Kidney capillary endothelial cell (primary cell): ENCODE measurements at regions not wholly inside any gene's neighbourhood (a gene's known extent, or its start where the extent isn't known, plus 50 kb on each side); places are given as distances from the start of the nearest gene placed in this dataset.
"Not testable (repeated sequence)": the region's sequence is repeated elsewhere in the genome, so short reads cannot be mapped to it uniquely, and the experiment has no call there.

Experiments
- DNase-seq: peaks from one replicate; pipeline ENCODE4 v3.0.0-alpha.2; 2018; ENCODE audit warnings: low spot score

DNA sequence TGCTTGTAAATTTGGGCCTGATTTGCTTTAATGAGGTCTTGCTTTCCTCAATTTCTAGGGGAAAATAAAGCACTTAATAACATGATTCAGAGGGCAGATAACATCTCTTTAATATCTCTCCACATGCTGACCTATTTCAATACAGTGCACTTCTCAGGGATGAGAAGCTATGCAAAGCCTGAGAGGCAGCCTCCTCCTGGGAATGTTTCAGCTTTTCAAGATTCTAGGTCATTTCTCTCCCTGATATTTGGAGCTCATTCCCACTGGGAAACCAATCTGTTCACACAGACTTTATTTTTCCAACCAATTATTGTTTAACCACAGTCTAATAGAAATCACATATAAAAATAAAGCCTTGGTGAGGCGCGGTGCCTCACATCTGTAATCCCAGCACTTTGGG, 67.0 kb upstream of the LSAMP start:
- DNase-seq: no peak

DNA sequence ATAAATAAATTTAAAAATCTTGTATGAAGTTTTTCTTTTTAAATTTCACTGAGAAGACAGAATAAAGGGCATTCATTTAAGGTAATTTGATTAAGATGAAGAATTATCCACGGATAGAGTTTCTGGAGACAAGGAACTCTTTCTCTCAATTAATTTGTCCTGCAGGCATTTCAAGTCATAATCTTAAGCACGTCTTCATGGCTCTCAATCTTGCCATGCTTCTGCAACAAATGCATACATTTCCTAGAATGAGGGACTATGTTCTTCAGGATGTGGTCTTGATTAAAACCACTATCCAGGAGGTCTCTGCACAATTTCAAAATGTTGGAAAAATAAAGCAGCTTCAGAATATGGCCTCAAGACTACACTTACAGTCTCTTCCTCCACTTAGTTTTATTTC, 67.6 kb upstream of the LSAMP start:
- no peak for DNase-seq

DNA sequence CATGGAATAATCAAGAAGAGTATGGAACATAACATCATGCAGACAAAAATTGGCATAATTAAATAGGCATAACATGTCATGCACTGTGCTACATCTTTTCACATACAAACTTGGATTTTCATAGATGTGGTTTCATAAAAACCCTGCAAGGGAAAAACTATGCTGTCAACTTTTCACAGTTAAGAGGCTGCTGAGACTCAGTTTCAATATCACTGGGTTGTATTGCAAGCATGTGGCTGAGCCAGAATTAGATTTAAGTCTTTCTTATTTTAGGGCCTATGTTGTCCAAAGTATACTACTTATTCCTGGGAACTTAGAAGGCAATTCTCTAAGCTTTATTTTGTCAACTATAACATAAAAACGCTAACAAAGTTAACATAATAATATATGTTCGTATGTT, 70.7 kb upstream of the LSAMP start:
- DNase-seq: no peak

DNA sequence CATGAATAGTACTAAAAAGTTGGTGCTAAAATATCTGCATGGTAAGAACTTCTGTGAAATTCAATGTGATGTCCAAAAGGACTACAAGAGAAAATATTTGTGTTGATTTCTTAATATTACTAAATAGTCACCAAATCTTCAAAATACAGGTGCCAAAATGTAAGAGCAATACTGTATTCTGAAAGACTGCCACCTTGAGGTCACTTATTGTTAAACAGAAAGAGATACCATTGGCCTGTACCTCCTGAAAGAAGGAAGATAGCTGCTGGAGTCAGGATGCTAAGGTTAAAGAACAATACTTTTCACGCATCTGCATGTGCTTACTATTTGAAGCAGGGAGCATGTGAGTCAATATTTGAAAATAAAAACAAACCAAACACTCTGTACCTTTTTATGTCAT, 72.0 kb upstream of the LSAMP start:
- peak; percentile 5 for DNase-seq

DNA sequence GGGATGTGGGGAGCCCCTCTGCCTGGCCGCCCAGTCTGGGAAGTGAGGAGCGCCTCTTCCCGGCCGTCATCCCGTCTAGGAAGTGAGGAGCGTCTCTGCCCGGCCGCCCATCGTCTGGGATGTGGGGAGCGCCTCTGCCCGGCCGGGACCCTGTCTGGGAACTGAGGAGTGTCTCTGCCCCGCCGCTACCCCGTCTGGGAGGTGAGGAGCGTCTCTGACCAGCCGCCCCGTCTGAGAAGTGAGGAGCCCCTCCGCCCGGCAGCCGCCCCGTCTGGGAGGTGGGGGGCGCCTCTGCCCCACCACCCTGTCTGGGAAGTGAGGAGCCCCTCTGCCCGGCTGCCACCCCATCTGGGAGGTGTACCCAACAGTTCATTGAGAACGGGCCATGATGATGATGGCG, 73.8 kb upstream of the LSAMP start:
- not testable (repeated sequence) for DNase-seq

DNA sequence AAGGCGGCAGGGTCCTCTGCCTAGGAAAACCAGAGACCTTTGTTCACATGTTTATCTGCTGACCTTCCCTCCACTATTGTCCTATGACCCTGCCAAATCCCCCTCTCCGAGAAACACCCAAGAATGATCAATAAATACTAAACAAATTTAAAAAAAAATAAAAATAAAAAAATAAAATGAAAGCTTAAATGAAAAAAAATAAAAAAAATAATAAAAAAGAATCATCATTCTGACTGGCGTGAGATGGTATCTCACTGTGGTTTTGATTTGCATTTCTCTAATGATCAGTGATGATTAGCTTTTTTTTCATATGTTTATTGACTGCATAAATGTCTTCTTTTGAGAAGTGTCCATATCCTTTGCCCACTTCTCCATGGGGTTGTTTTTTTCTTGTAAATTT, 74.5 kb upstream of the LSAMP start:
- DNase-seq: not testable (repeated sequence)

DNA sequence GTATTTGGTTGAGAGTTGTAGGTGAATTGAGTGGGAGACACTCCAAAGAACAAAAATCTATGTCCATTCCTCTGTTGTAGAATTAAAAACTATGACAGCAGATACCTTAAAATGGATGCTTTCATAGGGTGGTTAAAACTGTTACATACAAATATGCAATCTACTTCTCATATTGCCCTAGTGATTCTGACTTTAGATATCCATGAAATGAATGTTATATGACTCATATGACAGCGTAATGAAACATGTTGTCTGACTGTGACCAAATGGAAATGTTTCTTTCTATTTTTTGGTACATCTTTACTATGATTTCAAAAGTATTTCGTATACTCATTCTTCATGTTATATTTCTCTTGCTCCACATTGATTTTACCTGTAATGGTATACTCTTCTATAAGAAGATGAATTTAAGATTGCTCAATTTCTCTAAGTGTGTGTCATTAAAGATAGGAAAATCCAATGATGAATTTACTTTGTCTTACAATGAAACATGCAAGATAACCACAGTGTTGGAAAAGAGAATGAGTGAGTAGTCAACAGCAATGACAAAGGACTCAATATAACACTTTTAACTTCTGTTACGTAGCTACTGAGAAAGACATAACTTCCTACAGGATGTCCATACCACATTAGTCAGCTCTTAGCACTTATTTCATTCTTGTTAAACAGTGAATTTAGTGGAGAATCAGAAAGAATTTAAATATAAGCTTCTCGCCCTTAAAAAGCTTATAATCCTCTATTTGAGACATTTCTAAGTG, 79.3 kb upstream of the LSAMP start:
- DNase-seq: no peak

DNA sequence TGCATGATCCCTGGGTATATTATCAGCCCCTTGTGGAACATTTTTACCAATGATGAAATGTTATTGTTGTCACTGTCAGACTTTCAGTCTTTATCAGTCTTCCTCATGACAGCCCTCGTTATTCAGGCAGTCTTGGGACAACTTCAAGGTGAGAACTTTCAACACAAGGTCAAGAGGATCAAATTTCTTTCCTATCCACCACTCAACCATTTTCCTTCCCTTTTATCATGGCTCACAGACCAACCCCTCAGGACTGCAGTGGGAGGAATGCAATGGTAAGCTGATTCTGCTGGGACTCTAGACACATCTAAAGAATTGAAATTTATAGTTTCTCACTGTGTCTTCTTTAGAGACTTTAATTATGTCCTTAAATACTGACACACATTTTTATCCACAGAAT, 107.0 kb upstream of the LSAMP start:
- no peak for DNase-seq

DNA sequence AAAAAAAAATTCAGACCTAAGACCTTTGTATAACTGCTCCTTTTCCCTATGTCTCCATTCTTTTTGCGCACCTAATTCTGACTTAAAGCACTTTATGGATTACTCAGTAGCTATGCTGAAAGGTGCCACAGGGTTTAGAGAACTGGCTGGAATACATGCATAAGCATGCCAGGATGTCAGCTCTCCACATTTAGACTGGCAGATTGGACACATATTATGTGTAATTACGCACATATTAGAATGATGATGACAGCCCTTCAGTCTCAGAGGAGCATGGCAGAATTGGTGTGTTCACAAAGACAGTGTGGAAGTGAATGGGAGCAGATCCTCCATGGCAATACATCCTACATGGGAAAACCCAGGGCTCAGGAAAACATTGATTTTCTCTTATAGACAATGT, 108.1 kb upstream of the LSAMP start:
- DNase-seq: no peak

DNA sequence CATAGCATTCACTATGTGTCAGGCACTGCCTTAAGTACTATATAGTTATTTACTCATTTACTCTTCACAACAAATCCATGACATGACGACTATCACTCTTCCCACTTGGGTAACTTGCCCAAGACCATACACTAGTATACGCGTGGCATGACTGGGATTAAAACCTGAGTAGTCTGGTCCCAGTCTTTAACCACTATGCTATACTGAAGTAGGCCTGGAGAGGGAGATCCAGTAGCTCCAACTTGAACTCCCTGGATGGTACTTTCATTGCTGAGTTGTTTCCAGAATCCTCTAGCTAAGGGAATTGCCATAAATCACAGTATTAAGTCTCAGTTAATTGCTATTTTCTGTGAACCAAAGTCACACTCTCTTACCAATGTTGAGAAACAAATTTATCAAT, 116.2 kb upstream of the LSAMP start:
- DNase-seq: no peak

DNA sequence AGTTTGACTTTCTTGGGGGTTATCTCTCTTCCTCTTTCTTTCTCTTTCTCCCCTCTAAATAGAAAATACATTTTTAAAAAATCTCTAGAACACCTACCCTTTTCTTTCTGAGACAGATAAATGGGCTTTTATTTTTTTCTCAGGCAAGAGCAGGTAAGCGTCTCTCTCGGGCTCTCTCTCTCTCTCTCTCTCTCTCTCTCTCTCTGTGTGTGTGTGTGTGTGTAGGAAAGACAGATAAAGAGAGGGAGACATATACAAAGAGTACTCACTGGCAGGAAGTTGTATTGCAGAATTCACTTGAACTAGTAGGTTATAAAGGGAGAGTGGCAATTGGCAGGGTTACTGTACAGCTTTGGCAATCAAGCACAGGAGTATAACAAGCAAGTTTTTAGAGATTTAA, 118.1 kb upstream of the LSAMP start:
- no peak for DNase-seq

DNA sequence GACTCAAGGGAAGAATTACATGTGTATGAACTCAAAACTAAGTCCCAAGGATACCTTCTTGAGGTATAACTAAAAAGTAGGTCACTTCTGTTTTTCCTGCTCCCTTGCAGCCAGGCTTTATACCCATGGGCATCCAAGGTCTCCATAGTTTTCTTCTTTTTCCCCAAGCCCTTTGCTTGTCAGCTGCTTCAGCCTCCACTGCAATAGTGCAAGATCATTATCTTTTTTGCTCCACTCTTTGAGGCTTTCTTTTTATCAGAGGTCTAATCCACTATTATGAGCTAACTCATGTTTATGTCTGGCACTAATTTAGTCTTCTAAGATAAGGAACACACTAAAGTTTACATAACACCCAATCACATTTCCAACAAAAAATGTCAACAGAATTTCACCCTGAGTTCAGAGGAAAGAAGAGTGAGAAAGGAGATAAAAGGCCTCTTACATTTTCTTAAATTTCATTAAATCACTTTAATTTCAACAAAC, 121.2 kb upstream of the LSAMP start:
- DNase-seq: no peak

DNA sequence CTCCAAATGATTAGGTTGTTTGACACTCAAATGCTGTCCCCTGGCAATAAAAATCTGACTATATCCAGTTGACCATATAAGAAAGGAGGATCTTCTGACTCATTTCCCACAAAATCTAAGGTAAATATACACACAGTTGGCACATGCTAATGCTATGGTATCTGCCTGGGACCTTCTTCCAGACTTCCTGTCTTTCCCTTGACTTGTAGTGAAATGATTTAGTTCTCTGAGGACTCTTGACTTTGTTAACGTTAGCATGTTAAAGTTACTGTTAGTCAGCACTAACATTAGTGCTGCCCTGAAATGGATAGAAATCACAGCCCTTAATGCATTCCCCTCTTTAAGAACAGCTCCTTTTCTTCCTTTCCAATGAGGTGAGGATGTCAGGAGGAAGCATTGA, 124.3 kb upstream of the LSAMP start:
- DNase-seq: no peak

DNA sequence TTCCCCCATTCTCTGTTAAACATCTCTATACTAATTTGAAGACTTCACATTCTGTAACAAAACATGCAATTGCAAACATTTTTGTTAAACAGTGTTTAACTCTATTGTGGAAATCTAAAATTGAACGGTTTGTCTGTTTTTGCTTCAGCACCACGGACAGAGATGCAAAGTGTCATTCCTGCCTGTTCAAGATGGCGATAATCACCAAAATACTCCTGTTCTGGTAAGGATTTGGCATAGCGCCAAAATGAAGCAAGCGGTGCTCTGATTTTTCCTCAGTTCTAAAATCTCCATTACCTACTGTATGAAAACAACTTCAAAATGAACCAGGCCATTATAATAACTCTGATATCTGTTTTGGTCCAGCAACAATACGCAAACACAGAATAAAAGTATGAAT, 129.7 kb upstream of the TUSC7 start:
- DNase-seq: peak; percentile 0

DNA sequence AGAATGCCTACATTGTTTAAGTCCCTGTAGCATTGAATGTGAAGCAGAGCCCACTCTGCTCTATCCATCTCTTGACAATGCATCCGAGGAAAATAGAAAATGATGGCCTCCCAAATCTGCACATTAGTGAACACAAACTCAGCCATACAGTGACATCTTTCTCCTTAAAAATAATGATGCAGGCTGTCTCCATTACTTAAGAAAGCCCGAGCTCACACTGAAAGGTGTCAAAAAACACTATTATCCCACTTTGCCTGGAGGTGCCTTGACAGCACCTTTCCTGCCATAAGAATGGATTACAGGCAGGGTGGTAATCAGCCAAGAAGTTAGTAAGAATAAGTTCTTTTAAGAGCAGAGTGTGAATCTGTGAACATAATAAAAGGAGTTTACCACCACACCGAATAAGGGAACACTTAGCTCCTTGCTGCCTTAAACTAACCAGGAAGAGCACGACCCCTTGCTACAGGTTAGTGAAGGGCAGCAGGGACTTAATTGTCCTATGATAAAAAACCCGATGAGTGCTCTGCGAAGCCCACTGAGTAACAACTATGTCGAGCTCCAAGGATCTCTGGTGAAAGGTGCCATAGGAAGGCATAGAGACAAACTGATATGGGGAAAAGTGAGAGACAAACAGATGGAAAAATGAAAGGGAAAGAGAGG, 123.2 kb upstream of the TUSC7 start:
- no peak for DNase-seq

DNA sequence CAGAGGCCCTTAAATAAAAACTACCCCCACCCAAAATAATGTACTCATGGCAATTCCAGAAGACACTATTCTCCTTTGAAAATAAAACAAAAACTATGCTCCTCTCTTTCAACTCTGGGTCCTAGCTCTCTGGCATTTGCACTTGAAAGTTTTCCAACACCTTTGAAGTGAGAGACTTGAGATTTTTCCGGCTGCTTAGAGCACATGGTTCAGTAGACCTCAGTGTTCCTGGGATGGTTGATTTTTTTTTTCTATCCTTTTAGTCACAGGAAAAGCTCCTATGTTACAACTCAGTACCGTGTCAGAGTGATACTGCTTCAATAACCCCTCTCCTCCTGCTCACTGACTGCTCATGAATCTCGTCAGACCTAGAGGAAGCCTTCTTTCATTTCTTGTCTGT, 118.3 kb upstream of the TUSC7 start:
- no peak for DNase-seq

DNA sequence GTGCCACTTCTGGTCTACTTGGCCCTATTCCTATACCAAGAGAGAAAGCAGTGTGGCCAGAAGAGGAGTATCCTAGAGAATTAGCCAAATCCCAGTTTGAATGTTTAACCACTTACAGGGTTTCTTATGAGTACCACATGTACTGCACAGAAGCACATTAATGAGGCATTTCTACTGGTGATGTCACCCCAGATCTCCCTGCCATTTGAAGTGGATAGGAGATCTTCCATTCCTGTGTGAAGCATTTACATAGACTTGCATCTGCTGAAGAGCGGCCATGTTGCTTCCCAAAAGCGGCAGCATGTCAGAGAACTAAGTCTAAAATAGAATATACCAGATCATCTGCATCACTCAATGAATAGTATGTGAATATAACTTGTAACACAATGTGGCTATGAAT, 108.4 kb upstream of the TUSC7 start:
- DNase-seq: no peak

DNA sequence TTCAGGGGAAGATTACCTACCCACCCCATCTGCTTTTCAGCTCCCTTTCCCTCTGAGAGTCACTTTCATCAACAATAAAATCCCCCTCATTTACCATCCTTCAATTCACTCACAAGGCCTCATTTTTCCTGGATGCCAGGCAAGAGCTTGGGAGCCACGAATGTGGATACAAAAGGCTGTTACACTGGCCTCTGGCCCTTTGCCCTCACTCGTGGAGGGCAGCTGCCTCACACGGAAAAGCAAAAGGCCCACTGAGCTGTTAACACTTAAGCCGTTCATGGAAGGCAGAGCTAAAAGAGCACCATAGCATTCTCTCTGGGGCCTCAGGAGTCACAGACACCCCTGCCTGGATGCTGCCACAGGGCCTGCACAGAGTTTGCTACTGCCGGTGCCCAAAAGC, 102.4 kb upstream of the TUSC7 start:
- DNase-seq: no peak

DNA sequence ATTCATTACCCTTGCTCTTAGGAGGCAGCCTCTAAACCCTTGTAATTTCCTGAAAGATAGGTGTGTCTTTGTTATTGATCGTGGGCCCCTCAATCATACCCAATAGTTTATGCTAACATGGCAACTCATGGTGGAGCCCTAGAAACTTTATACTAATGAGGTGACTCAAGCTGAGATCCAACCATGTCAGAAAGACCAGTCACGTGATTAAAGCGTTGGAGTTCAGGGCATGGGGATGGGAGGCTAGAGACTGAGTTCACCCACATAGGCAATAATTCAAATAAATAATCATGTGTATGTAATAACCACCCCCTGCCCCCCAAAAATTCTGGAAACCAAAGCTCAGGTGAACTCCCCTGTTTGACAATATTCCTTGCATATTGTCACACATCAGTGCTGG, 99.5 kb upstream of the TUSC7 start:
- no peak for DNase-seq

DNA sequence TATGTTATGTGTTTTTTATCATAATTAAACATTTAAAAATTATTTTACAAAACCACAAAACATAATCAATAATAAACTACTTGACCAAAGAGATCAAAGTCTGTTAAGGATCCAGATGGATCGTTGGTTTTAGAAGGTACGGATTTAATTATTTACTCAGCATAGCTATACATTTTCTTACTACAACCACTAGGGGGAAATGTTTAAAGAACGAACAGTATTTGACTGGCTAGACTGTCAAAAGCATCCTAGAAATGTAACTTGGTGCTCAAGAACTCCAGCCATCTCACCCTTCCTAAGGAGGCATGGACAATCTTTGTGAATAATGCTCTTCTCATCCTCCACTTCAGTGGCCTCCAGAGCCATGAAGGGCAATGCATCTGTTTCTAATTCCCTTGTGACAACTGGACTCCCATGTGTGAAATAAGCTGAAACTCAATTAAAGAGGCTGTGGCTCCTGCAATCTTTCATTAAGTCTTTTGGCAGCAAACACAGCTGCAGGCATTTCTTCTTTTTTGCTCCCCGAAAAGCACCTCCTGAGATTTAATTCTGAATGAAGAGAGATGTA, 94.7 kb upstream of the TUSC7 start:
- DNase-seq: no peak

DNA sequence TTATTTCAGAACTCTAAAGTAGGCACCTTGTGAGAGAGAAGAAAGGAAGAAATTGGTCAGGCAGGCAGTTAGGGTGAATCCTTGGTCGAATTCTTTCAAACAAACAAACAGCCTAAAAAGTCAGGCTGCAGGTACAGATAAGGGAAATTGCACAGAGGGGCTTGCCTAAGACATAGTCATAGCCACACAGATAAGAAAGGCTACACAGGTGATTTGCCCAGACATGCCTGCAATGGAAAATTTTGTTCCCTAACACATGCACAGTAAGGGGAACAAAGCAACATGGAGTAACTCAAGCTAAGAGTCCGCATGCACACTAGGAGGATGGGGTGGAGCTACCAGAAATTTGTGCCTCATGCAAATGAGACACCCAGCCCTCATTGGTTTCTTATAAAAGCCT, 91.4 kb upstream of the TUSC7 start:
- no peak for DNase-seq

DNA sequence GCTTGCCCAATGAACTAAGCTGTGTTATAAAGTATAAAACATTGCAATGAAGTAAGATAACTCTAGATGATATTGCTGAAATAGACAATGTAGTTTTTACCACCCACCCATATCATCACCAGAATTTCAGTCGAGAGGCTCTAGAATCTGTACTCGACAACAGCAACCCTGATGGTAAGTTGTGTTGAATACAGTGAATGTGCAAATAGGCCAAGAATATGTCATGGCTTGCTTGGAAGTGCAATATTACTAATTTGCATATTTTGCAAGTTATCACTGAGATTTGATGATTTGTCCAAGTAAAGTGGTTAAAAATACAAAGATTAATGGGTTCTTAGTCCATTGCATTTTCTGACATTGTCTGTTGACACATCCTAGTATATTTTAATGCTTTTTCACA, 90.6 kb upstream of the TUSC7 start:
- no peak for DNase-seq

DNA sequence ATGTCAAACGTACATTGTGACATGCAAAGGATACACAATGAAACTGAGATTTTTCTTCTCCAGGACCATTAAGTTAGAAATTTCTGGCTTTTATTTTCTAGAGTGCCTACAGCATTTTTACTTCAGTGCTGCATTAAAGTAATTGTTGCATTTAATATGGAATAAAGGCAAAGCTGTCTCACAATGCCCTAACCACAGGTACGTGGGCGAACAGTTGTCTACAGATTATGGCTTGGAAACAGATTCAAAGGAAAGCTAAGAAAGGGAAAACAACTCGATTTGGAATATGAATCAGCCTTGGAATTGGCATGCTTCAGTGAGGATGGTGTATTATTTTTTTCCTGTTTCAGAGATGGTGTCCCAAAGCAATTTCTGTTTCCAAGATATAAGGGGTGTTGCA, 79.1 kb upstream of the TUSC7 start:
- DNase-seq: no peak

DNA sequence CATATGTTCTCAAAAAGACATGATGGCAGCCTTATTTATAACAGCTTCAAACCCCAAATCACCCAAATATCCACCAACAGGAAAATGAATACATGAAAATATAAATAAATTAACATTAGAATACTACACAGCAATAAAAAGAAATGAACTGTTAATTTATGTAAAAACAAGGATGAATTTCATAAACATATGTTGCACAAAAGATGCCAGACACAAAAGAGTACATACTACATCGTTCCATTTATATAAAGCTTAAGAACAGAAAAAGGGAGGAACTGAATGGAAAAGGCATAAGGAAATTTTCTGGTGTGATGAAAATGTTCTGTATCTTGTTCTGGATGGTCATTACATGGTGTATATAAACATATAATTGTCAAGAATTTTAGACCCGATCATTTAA, 69.9 kb upstream of the TUSC7 start:
- DNase-seq: no peak
